Osteoblast (primary cell): ENCODE measurements at regions not wholly inside any gene's neighbourhood (a gene's known extent, or its start where the extent isn't known, plus 50 kb on each side); places are given as distances from the start of the nearest gene placed in this dataset.

Experiments
- DNase-seq: peaks from one replicate; pipeline ENCODE4 v3.0.0; 2011; ENCODE audit warnings: low spot score, mixed read lengths; ENCODE audit not compliant: insufficient read length; ENCODE audit errors: missing footprints
- H2AFZ ChIP-seq: 2 replicates; pipeline ENCODE4 v1.6.0; 2011; ENCODE audit warnings: mild to moderate bottlenecking, low read length
- H3K27ac ChIP-seq: 2 replicates; pipeline ENCODE4 v1.5.1; 2011; ENCODE audit warnings: mild to moderate bottlenecking, low read depth, low read length, moderate library complexity
- H3K27me3 ChIP-seq: 2 replicates; pipeline ENCODE4 v1.6.0; 2012; ENCODE audit warnings: mild to moderate bottlenecking, control low read depth, inconsistent platforms, low read length, moderate library complexity; ENCODE audit not compliant: insufficient read depth
- H3K36me3 ChIP-seq: 2 replicates; pipeline ENCODE4 v1.5.1; 2011; ENCODE audit warnings: mild to moderate bottlenecking, low read length, control low read depth, moderate library complexity; ENCODE audit not compliant: insufficient read depth
- H3K4me1 ChIP-seq: 2 replicates; pipeline ENCODE4 v1.5.1; 2011; ENCODE audit warnings: mild to moderate bottlenecking, low read length, control low read depth, moderate library complexity; ENCODE audit not compliant: insufficient read depth
- H3K4me2 ChIP-seq: 2 replicates; pipeline ENCODE4 v1.6.0; 2011; ENCODE audit warnings: mild to moderate bottlenecking, low read length; ENCODE audit not compliant: insufficient read depth
- H3K4me3 ChIP-seq: fragments of 200-600 bp; sonication (generic); 3 replicates; pipeline ENCODE4 v1.5.1; 2012; ENCODE audit warnings: mild to moderate bottlenecking, low read length, inconsistent platforms; ENCODE audit not compliant: insufficient read depth
- H3K79me2 ChIP-seq: 2 replicates; pipeline ENCODE4 v1.6.0; 2012; ENCODE audit warnings: mild to moderate bottlenecking, low read length, control low read depth, inconsistent platforms; ENCODE audit not compliant: insufficient read depth
- H3K9me3 ChIP-seq: 2 replicates; pipeline ENCODE4 v1.5.1; 2011; ENCODE audit warnings: low read depth, low read length, control low read depth
- H4K20me1 ChIP-seq: 2 replicates; pipeline ENCODE4 v1.6.0; 2012; ENCODE audit warnings: mild to moderate bottlenecking, low read length, control low read depth; ENCODE audit not compliant: insufficient read depth
- TF ChIP-seq, protein P1 (sequence below): IDR thresholded peaks from 2 replicates; pipeline ENCODE4 v1.5.1; 2011; ENCODE audit warnings: mild to moderate bottlenecking, low read depth, low read length, moderate library complexity; ENCODE audit errors: extremely low read depth

DNA sequence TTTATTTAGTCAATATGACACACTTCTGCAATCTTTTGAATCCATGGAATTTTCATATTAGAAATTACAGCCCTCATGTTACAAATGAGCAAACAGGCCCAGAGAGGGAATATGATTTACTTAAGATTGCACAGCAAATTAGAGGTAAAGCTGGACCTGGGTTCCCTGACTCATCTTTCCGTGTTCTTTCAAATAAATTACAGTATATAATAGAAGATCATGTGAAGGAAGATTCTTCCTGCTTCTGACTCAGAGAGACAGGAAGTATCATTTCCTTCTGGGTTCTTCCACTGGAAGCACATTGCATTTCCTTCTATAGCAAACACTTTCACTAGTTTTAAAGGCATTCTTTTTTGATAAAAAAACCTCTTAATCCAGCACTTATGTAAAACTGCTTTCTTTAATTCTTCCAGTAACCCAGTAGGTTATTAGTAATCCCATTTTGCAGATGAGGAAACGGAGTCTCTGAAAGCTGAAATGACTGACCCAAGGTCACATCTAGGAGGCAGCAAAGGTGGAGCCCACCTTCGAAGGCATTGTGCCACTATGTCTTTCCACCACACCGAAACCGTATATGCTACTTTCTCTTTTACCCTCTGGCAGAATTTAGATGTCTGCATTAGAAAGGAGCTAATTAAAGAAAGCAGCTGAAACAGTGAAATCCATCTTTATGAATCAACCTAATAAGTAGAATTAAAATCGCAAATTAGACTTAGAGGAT, 566.7 kb upstream of the KLF4 start:
- peaks cover 54% of the 10 kb centered on the region for H3K4me1 ChIP-seq
- H3K36me3 ChIP-seq = no peaks in the 10 kb centered on the region
- peak overlapping the region; percentile 50 for H3K4me3 ChIP-seq
- no peaks in the 10 kb centered on the region for H4K20me1 ChIP-seq
- no peaks in the 10 kb centered on the region for H3K79me2 ChIP-seq
- H3K27me3 ChIP-seq = no peaks in the 10 kb centered on the region
- no peak for DNase-seq
- H2AFZ ChIP-seq = no peak overlapping the region
- H3K27ac ChIP-seq = peak overlapping the region; percentile 80
- peak overlapping the region; percentile 74 for H3K4me2 ChIP-seq
- H3K9me3 ChIP-seq = no peaks in the 10 kb centered on the region
- TF ChIP-seq, protein P1, sequence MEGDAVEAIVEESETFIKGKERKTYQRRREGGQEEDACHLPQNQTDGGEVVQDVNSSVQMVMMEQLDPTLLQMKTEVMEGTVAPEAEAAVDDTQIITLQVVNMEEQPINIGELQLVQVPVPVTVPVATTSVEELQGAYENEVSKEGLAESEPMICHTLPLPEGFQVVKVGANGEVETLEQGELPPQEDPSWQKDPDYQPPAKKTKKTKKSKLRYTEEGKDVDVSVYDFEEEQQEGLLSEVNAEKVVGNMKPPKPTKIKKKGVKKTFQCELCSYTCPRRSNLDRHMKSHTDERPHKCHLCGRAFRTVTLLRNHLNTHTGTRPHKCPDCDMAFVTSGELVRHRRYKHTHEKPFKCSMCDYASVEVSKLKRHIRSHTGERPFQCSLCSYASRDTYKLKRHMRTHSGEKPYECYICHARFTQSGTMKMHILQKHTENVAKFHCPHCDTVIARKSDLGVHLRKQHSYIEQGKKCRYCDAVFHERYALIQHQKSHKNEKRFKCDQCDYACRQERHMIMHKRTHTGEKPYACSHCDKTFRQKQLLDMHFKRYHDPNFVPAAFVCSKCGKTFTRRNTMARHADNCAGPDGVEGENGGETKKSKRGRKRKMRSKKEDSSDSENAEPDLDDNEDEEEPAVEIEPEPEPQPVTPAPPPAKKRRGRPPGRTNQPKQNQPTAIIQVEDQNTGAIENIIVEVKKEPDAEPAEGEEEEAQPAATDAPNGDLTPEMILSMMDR = no peak

GRCh38 chr9:108054131-108054630, 564.6 kb upstream of the KLF4 start:
- Histone ChIP-seq H3K79me2 (no peaks in the 10 kb centered on the region), H3K9me3 (no peaks in the 10 kb centered on the region), H3K36me3 (no peaks in the 10 kb centered on the region), H4K20me1 (no peaks in the 10 kb centered on the region), H3K4me2 (peak overlapping the region; percentile 73), H3K27ac (peak overlapping the region; percentile 69), H3K4me1 (peaks cover 64% of the 10 kb centered on the region), H3K27me3 (no peaks in the 10 kb centered on the region), H2AFZ (peak overlapping the region; percentile 85), H3K4me3 (peak overlapping the region; percentile 46)
- TF ChIP-seq, protein P1 = no peak
- DNase-seq = no peak

DNA sequence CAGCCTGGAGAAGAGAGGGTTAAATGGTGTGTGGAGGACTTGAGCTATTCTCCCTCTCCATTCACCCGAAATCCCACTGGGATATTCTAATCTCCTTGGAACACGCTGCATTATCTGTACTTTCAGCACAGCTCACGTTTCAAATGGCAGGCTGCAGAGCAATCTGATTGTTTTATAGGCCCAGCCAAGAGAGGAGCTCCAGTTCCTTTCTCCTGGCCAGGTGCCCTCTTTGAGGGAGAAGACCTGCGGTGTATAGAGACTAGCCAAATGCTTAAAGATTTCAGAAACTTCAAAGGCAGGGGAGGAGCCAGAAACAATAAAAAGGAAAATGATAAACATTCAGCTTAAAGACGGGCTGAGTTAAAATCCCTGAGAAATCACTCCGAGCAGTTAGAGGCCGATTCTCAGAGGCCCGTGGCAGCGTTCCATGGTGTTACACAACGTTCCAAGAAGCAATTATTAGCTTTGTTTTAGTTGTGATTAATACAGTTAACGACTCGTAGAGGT, 564.0 kb upstream of the KLF4 start:
- H3K79me2 ChIP-seq = no peaks in the 10 kb centered on the region
- peak overlapping the region; percentile 85 for H2AFZ ChIP-seq
- no peaks in the 10 kb centered on the region for H3K9me3 ChIP-seq
- TF ChIP-seq, protein P1 = no peak
- DNase-seq = no peak
- H3K4me3 ChIP-seq = peak overlapping the region; percentile 46
- H3K36me3 ChIP-seq = no peaks in the 10 kb centered on the region
- peaks cover 68% of the 10 kb centered on the region for H3K4me1 ChIP-seq
- peak overlapping the region; percentile 69 for H3K27ac ChIP-seq
- no peaks in the 10 kb centered on the region for H3K27me3 ChIP-seq
- H3K4me2 ChIP-seq = peak overlapping the region; percentile 73
- H4K20me1 ChIP-seq = no peaks in the 10 kb centered on the region

- Histone ChIP-seq H3K9me3 (no peaks in the 10 kb centered on the region), H3K4me2 (no peak overlapping the region), H3K27ac (no peak overlapping the region), H3K79me2 (no peaks in the 10 kb centered on the region), H3K27me3 (no peaks in the 10 kb centered on the region), H2AFZ (no peak overlapping the region), H4K20me1 (no peaks in the 10 kb centered on the region), H3K4me3 (no peak overlapping the region), H3K36me3 (no peaks in the 10 kb centered on the region), H3K4me1 (peaks cover 64% of the 10 kb centered on the region)
- DNase-seq = no peak
- TF ChIP-seq, protein P1 = no peak
Measured at GRCh38 chr9:108052431-108053080, 563.0 kb upstream of the KLF4 start.
